ENCODE measurements at regions not wholly inside any gene's neighbourhood (a gene's known extent, or its start where the extent isn't known, plus 50 kb on each side); places are given as distances from the start of the nearest gene placed in this dataset.

- no peaks in the 10 kb centered on the region for H3K27me3 ChIP-seq (ENCODE audit: control insufficient read depth in 2 of 2, insufficient read depth in 2 of 2, low read length in 2 of 2)
- no peaks in the 10 kb centered on the region for H3K79me2 ChIP-seq (ENCODE audit: control insufficient read depth, insufficient read depth, low read length)
- H3K4me2 ChIP-seq (ENCODE audit: insufficient read depth, low read length): no peak overlapping the region
- dilution Hi-C loops (cut with MboI; ENCODE audit: extremely low pct_ligation_motif_present, low sequenced_read_pairs) (no loop called here), intact Hi-C loops (cut with micrococcal nuclease) (no loop called here)
- CTCF ChIA-PET: no interaction called here
- TF ChIP-seq POLR2AphosphoS5 (IDR thresholded peaks at IDR 0.05; ENCODE audit: insufficient read depth, low read depth, low read length) (no peak), FOS (IDR thresholded peaks at IDR 0.05; ENCODE audit: borderline replicate concordance, insufficient read depth, low read length) (no peak), EZH2 (IDR thresholded peaks at IDR 0.05; ENCODE audit: borderline replicate concordance, low read depth, low read length, severe bottlenecking) (no peak), MYC (IDR thresholded peaks at IDR 0.05; ENCODE audit: low read depth, low read length) (no peak), GATA2 (IDR thresholded peaks at IDR 0.05; ENCODE audit: insufficient read depth, insufficient read length, low read depth, low read length) (no peak), MAX (IDR thresholded peaks at IDR 0.05; ENCODE audit: insufficient read depth, insufficient read length) (no peak), JUN (IDR thresholded peaks at IDR 0.05; ENCODE audit: borderline replicate concordance, insufficient read depth, insufficient read length, low read depth) (no peak), CTCF (IDR thresholded peaks at IDR 0.05; ENCODE audit: extremely low read depth in 1 of 2, insufficient read depth in 1 of 2, low read depth in 1 of 2, low read length in 2 of 2) (no peak), POLR2A (IDR thresholded peaks at IDR 0.05; ENCODE audit: low read depth, low read length) (no peak)
- no peak overlapping the region for H2AFZ ChIP-seq (ENCODE audit: low read depth, low read length)
- no peaks in the 10 kb centered on the region for H3K9me1 ChIP-seq (replicated peaks; ENCODE audit: control insufficient read depth, extremely low read depth, insufficient read depth, low read length)
- no peak overlapping the region for H3K4me3 ChIP-seq (replicated peaks in 1 of 3; ENCODE audit: insufficient read depth in 1 of 3, low read depth in 1 of 3, low read length in 3 of 3)
- H3K9ac ChIP-seq (replicated peaks; ENCODE audit: extremely low read depth, insufficient read depth, low read length): no peak overlapping the region
- BruUV-seq (replicated peaks): no TSS peak
- no peaks in the 10 kb centered on the region for H4K20me1 ChIP-seq (replicated peaks; ENCODE audit: control insufficient read depth, extremely low read depth, insufficient read depth, low read length)
- FAIRE-seq (no peak), DNase-seq (ENCODE audit: low read depth, low spot score) (no peak)
- no peak overlapping the region for H3K27ac ChIP-seq (ENCODE audit: insufficient read depth, low read depth, low read length)
- POLR2A ChIA-PET: no interaction called here
- H3K4me1 ChIP-seq (ENCODE audit: control insufficient read depth, extremely low read depth, insufficient read depth, low read length): no peaks in the 10 kb centered on the region
- H3K9me3 ChIP-seq (replicated peaks; ENCODE audit: control insufficient read depth, insufficient read depth, low read length): peaks cover 2% of the 10 kb centered on the region
- no peaks in the 10 kb centered on the region for H3K36me3 ChIP-seq (ENCODE audit: control insufficient read depth in 2 of 2, extremely low read depth in 1 of 2, insufficient read depth in 2 of 2, low read length in 2 of 2)
These were observed 303.0 kb downstream of the NDUFA10 start for GRCh38 chr2:239721991-239722759.
